Natural killer cell (primary cell): ENCODE measurements at regions not wholly inside any gene's neighbourhood (a gene's known extent, or its start where the extent isn't known, plus 50 kb on each side); places are given as distances from the start of the nearest gene placed in this dataset.

Experiments
- ATAC-seq, 3 donors: fragments of 150-1000 bp in 2 of 3; fragments of 200-7000 bp in 1 of 3; cut with Tn5 transposase; 1 replicate in 1 of 3; 2 replicates in 2 of 3; pipeline ENCODE4 v1.10.0; 2021; ENCODE audit warnings: mild to moderate bottlenecking in 2 of 3, moderate library complexity in 2 of 3
- DNase-seq, 2 donors: peaks; one replicate each; pipeline versions ENCODE4 v3.0.0 to v3.0.0-alpha.2; 2013 to 2021; ENCODE audit warnings: mixed read lengths in 1 of 2
- H3K27ac ChIP-seq: one replicate; pipeline ENCODE4 v1.5.1; 2013; ENCODE audit warnings: mild to moderate bottlenecking, low read length
- H3K27me3 ChIP-seq: one replicate; pipeline ENCODE4 v1.6.1; 2013; ENCODE audit warnings: low read length; ENCODE audit not compliant: control insufficient read depth, insufficient read depth
- H3K36me3 ChIP-seq: one replicate; pipeline ENCODE4 v1.6.1; 2013; ENCODE audit warnings: low read length; ENCODE audit not compliant: control insufficient read depth, insufficient read depth
- H3K4me1 ChIP-seq: one replicate; pipeline ENCODE4 v1.6.1; 2013; ENCODE audit warnings: low read length; ENCODE audit not compliant: control insufficient read depth, insufficient read depth
- H3K4me3 ChIP-seq: one replicate; pipeline ENCODE4 v1.5.1; 2013; ENCODE audit warnings: low read length
- H3K9me3 ChIP-seq: one replicate; pipeline ENCODE4 v1.6.1; 2013; ENCODE audit warnings: low read length; ENCODE audit not compliant: control insufficient read depth, insufficient read depth
- H3K27ac Mint-ChIP-seq, 2 donors: one replicate each; pipeline ENCODE4 v1.8.0; 2022; ENCODE audit warnings: mild to moderate bottlenecking in 2 of 2, mixed read lengths in 2 of 2, moderate library complexity in 1 of 2
- H3K27me3 Mint-ChIP-seq, 2 donors: one replicate each; pipeline ENCODE4 v1.8.0; 2022; ENCODE audit warnings: low read depth in 2 of 2, mixed read lengths in 2 of 2
- H3K36me3 Mint-ChIP-seq: one replicate; pipeline ENCODE4 v1.8.0; 2022; ENCODE audit warnings: mixed read lengths
- H3K4me1 Mint-ChIP-seq, 2 donors: one replicate each; pipeline ENCODE4 v1.8.0; 2022; ENCODE audit warnings: mixed read lengths in 2 of 2
- H3K4me3 Mint-ChIP-seq: one replicate; pipeline ENCODE4 v1.8.0; 2022; ENCODE audit warnings: mild to moderate bottlenecking, moderate library complexity, mixed read lengths
- H3K9me3 Mint-ChIP-seq, 2 donors: one replicate each; pipeline ENCODE4 v1.8.0; 2022; ENCODE audit warnings: mixed read lengths in 2 of 2
- WGBS: methylation state at CpG from one replicate; pipeline ENCODE4 v1.1.7; 2013; ENCODE audit warnings: missing lambda C conversion rate; ENCODE audit not compliant: insufficient coverage; 5-methylcytosine and 5-hydroxymethylcytosine counted together
- intact Hi-C: fragments of 100-400 bp; cut with micrococcal nuclease; formaldehyde crosslinking; loops from one replicate; pipeline ENCODE4 v1.14.2; 2022
- TF ChIP-seq, protein P1 (sequence below): fragments of 200-600 bp; IDR thresholded peaks from one replicate; pipeline ENCODE4 v1.8.0; 2022; ENCODE audit warnings: antibody characterized with exemption

DNA sequence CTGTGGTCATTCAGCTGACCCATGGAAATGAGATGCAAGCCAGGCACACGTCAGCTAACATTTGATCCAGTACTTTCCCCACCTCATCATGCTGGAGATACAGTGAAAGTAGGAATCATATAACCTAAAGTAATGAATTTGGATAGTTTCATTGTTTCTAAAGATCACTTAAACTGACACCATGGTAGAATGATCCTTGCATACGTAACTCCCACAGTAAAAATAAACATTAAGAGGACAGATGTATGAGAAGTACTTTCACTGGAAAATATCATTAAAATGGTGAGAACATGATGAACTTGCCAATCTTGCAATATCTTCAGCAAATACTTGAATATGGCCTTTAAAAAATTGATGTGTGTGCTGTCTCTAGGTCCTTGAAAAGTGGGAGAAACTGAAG, 85.4 kb downstream of the MAIP1 start:
- H3K4me1 Mint-ChIP-seq: no peaks in the 10 kb centered on the region
- H3K9me3 Mint-ChIP-seq: peaks cover 0 to 2% of the 10 kb centered on the region in 2 donors
- TF ChIP-seq, protein P1, sequence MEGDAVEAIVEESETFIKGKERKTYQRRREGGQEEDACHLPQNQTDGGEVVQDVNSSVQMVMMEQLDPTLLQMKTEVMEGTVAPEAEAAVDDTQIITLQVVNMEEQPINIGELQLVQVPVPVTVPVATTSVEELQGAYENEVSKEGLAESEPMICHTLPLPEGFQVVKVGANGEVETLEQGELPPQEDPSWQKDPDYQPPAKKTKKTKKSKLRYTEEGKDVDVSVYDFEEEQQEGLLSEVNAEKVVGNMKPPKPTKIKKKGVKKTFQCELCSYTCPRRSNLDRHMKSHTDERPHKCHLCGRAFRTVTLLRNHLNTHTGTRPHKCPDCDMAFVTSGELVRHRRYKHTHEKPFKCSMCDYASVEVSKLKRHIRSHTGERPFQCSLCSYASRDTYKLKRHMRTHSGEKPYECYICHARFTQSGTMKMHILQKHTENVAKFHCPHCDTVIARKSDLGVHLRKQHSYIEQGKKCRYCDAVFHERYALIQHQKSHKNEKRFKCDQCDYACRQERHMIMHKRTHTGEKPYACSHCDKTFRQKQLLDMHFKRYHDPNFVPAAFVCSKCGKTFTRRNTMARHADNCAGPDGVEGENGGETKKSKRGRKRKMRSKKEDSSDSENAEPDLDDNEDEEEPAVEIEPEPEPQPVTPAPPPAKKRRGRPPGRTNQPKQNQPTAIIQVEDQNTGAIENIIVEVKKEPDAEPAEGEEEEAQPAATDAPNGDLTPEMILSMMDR: no peak
- Histone ChIP-seq H3K27ac (no peak overlapping the region), H3K4me3 (no peak overlapping the region), H3K4me1 (no peaks in the 10 kb centered on the region), H3K36me3 (no peaks in the 10 kb centered on the region), H3K9me3 (peaks cover 7% of the 10 kb centered on the region), H3K27me3 (no peaks in the 10 kb centered on the region)
- no CpG with 5 or more reads among the region's 2 CpGs for WGBS
- intact Hi-C loops: no loop called here
- H3K4me3 Mint-ChIP-seq: no peak overlapping the region
- peaks cover 0 to 10% of the 10 kb centered on the region in 2 donors for H3K27me3 Mint-ChIP-seq
- H3K27ac Mint-ChIP-seq: no peak overlapping the region
- H3K36me3 Mint-ChIP-seq: no peaks in the 10 kb centered on the region
- ATAC-seq: no peak
- no peak for DNase-seq

DNA sequence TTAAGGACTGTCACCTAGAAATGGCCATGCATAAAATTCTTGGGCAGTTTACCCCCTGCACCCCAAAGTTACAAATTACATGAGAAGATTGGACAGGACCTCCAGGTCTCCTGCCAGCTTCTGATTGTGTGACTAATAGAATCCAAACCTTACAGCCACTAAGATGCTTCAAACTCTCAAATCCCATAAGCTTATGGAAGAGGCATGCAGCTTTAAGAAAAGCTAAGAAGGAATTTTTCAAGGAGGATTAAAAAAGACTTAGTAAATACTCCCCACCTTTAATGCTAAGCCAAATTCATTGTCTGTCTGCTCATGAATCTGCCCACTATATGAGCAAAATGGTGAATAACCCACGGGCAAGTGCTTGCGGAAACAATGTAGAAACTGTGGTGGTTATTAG, 86.3 kb downstream of the MAIP1 start:
- Histone ChIP-seq H3K27me3 (no peaks in the 10 kb centered on the region), H3K4me3 (no peak overlapping the region), H3K27ac (no peak overlapping the region), H3K9me3 (peaks cover 10% of the 10 kb centered on the region), H3K36me3 (no peaks in the 10 kb centered on the region), H3K4me1 (no peaks in the 10 kb centered on the region)
- no peak for ATAC-seq
- Mint-ChIP-seq H3K9me3 (peaks cover 1 to 2% of the 10 kb centered on the region in 2 donors), H3K27me3 (peaks cover 3 to 10% of the 10 kb centered on the region in 2 donors), H3K4me1 (no peaks in the 10 kb centered on the region), H3K36me3 (no peaks in the 10 kb centered on the region), H3K4me3 (no peak overlapping the region), H3K27ac (no peak overlapping the region)
- intact Hi-C loops: no loop called here
- TF ChIP-seq, protein P1: no peak
- WGBS: 57% methylated on average over 2 of the region's 2 CpGs
- no peak for DNase-seq

DNA sequence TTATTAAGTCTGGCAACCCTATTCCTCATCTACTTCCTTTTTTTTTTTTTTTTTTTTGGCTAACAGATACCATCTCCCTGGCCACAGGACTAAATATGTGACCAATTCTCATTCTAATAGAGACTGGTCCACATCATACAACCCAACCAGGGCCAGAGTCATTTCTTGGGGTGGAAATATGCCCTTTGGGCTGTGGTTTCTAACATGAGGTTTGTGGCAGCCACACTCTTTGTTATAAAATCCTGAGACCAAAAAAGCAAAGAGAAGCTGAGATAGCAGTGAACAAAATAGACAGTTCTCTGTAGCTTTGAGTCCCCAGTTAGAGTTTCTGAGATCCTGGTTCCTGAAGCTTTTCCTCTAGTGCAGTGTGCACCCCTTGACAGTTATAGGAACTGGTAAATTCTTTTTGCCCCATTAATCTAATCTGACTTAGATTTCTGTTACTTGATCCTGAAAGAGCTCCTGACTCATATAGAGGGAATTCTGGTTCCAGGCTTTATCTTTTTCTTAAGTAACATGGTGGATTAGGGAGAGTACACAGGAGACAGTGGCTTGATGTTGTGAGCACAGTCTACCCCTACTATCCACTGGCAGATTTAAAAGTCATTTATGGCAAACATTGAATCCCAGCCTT, 86.8 kb downstream of the MAIP1 start:
- H3K36me3 ChIP-seq: no peaks in the 10 kb centered on the region
- H3K27me3 ChIP-seq: no peaks in the 10 kb centered on the region
- H3K9me3 ChIP-seq: peaks cover 10% of the 10 kb centered on the region
- DNase-seq (no peak), ATAC-seq (no peak)
- TF ChIP-seq, protein P1: no peak
- H3K36me3 Mint-ChIP-seq: no peaks in the 10 kb centered on the region
- peaks cover 3 to 4% of the 10 kb centered on the region in 2 donors for H3K9me3 Mint-ChIP-seq
- no peak overlapping the region for H3K27ac Mint-ChIP-seq
- intact Hi-C loops: no loop called here
- H3K4me1 Mint-ChIP-seq: no peaks in the 10 kb centered on the region
- no peak overlapping the region for H3K27ac ChIP-seq
- H3K4me3 ChIP-seq: no peak overlapping the region
- no peak overlapping the region for H3K4me3 Mint-ChIP-seq
- peaks cover 6 to 10% of the 10 kb centered on the region in 2 donors for H3K27me3 Mint-ChIP-seq
- H3K4me1 ChIP-seq: no peaks in the 10 kb centered on the region

DNA sequence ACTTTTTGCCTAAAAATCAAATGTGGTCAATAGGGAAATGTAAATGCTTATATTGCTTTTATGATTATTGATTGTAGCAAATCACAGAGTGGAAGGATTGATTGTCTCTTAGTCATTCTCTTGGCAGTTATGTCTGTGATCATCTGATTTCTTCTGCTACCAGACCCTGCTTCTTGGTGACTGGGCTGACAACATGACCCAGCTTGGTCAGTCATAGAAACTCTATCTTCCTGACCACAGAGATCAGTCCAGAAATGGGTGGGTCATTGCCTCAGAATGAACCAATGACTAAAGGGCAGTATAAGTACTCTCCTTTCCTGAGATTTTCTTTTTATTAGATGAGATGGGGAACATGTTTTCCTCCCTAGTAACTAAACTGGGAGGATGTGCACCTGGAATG, 87.6 kb downstream of the MAIP1 start:
- Histone ChIP-seq H3K4me1 (no peaks in the 10 kb centered on the region), H3K4me3 (no peak overlapping the region), H3K9me3 (peaks cover 10% of the 10 kb centered on the region), H3K27ac (no peak overlapping the region), H3K36me3 (no peaks in the 10 kb centered on the region), H3K27me3 (no peaks in the 10 kb centered on the region)
- Mint-ChIP-seq H3K4me1 (no peaks in the 10 kb centered on the region), H3K9me3 (peaks cover 3 to 4% of the 10 kb centered on the region in 2 donors), H3K36me3 (no peaks in the 10 kb centered on the region), H3K27ac (no peak overlapping the region), H3K4me3 (no peak overlapping the region), H3K27me3 (peaks cover 6 to 13% of the 10 kb centered on the region in 2 donors)
- intact Hi-C loops: no loop called here
- ATAC-seq: no peak
- TF ChIP-seq, protein P1: no peak
- DNase-seq: no peak
